Islet precursor cell (in vitro differentiated cells): ENCODE measurements at regions not wholly inside any gene's neighbourhood (a gene's known extent, or its start where the extent isn't known, plus 50 kb on each side); places are given as distances from the start of the nearest gene placed in this dataset.

ENCODE experiments used
- DNase-seq: peaks from one replicate; pipeline ENCODE4 v3.0.0-alpha.2; 2018

GRCh38 chr4:145427991-145428390 is 53.7 kb upstream of the SMAD1 start:
- no peak for DNase-seq

GRCh38 chr4:145427221-145427620 is 54.4 kb upstream of the SMAD1 start:
- no peak for DNase-seq

GRCh38 chr4:145423017-145423708 is 58.5 kb upstream of the SMAD1 start:
- DNase-seq = no peak

GRCh38 chr4:145420595-145421214 is 60.9 kb upstream of the SMAD1 start:
- peak; percentile 62 for DNase-seq

GRCh38 chr4:145418739-145419138 is 62.9 kb upstream of the SMAD1 start:
- no peak for DNase-seq

- DNase-seq = no peak
These were observed 64.1 kb upstream of the SMAD1 start for GRCh38 chr4:145417348-145418130.

DNA sequence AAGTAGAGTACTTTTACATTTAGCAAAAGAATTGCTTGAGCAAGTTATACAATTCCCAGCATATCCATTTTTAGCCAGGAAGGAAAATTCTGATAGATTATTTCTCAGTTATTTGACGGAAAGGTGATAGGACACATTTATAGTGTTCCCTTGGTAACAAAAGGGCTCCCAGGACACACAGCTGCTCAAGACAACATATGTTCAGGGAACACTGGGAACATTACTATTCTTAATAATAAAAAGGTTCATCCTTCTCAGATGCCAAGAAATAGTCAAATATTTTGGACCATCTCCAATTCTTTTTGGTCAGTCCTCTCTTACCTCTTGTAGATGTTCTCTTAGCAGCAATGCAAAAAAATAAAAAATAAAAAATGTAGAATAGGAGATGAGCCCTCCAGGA is 66.8 kb upstream of the SMAD1 start:
- no peak for DNase-seq

DNA sequence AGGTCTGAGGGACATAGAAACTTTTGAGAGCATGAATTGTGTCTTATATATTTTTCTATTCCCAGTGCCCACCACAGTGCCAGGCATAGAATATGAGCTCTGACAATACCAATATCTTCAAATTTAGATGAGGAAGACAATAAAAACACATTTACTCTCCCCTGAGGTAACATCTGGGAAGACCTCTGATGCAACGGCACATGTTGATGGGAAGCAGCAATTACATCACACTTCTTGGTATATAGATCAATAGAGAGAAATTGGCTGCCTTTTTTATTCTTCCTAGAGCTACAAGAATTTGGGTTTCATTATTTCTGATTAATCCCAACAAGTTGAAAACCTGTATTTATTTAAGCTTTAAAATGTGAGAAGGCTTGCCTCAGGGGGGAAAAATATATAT is 67.4 kb upstream of the SMAD1 start:
- DNase-seq = no peak

DNA sequence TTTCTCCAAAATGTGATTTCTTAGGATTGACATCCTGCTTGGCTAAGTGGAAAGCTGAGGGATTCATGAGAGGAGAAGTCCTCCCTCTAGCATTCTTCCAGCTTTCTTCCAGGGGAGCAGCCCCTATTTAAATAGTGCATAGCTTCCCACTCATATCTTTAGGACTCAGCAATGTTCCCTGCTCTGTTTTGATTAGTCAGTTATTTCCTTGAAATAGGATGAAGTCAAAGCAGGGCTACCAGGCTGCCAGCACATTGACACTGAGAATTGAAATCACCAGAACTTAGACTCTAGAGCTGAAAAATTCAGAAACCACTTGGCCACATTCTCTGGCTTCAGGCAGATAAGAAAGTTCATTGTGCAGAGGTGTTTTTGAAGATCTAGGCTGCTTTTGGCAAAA is 74.7 kb upstream of the SMAD1 start:
- no peak for DNase-seq

DNA sequence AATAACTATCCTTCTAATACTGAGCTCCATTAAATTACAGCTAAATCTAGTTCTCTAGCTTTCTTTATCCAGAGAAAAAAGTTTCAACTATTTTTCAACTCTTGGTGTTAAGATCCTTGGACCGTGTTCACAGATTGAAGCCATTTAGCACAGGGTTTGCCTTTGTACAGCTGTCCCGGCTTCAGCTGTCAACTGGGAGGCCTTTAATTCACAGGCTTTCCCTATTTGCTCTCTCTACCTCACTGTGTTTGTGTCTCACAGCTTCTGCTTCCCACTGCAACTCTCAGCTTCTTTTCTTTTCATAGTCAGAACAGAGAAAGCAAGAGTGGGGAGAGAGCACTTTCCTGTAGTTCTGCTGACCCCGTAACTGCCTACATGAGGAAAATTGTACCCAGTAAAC is 76.9 kb upstream of the SMAD1 start:
- no peak for DNase-seq

- no peak for DNase-seq
These were observed 85.1 kb upstream of the SMAD1 start for GRCh38 chr4:145396581-145396980.

GRCh38 chr4:145390571-145390970 is 91.1 kb upstream of the SMAD1 start:
- DNase-seq = no peak

DNA sequence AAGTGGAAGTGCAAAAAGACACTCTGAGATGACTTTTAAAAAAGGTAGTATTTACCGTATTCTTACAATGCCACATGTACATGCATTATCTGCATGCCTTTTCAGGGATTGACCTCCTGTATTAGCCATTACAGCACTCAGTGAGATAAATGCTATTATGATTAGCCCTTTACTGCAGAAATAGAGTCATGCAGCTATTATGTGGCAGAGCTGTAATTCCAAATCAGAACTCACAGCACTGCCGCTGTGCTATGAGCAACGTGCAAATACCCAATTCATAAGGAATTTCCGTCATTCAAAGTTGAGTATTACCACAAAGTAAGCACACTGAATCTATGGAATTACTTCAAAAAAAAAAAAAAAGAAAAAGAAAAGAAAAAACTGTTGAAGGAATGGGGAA is 92.1 kb upstream of the SMAD1 start:
- DNase-seq = no peak

DNA sequence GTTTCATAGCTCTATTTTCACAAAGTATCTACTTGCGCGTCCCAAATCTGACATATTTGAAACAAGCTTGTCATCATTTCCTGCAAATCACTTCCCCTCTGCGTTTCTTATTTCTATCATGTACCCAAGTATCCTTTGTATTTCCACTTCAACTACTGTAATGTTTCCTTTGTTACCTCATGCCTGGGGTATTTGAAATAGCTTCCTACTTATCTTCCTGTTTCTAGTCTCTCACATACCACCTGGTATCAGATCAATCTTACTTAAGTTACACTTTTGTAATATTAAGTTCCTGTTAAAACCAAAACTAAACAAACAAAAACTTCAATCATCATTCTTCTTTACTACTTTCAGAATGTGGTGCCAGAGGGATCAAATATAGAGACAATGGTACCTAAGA is 93.6 kb upstream of the SMAD1 start:
- no peak for DNase-seq

- no peak for DNase-seq
These were observed 94.6 kb upstream of the SMAD1 start for GRCh38 chr4:145387079-145387478.

- no peak for DNase-seq
These were observed 100.5 kb upstream of the SMAD1 start for GRCh38 chr4:145381163-145381562.

DNA sequence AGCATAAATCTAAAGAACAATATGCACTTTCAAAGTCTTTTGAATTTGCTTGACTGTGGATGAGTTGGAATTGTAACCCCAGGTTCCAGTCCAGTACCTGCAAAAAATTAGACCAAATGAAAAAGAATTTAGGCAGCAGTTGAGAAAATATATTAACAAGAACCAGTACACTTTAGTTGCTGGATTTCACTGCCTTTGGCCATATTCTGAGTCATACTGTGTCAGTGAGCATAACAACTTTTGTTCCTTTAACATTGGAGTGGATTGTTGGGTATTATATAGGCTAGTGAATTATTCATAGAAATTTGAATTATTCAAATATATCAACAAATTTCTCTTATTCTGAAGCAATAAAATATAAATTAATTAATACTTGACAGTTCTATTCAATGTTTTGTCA is 101.5 kb upstream of the SMAD1 start:
- no peak for DNase-seq

GRCh38 chr4:145375416-145375815 is 106.2 kb upstream of the SMAD1 start:
- no peak for DNase-seq

DNA sequence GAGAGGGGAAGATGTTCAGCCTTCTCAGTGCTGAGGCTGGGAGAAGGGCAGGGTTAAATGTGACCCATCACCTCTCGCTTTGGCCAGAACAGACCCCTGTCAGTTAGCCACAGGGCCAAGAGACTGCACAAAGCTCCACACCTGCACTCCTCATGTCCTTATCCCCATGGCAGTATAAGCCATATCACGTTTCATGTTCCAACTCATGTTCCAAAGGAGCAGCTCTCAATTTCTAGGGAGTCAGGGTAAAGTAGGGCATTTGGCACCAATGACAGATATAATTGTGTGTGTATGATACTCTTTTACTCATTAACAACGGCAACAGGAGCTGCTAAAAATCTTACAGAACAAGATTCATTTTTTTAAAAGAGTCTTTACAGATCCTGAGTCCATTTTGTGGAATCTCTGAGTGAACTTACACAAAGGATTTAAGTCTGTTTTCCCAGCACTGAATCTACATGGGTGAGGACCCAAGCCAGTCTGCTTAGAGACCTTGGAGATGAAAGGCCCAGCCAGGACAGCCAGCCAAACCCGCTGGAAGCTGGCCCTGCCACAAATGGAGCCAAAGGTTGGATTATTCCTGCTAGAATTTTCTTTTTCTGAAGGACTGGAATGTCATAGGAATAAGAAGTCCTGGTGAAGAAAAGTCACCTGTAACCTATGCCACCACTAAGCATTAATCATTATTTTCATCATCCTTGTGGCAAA is 129.1 kb upstream of the SMAD1 start:
- DNase-seq = no peak

- no peak for DNase-seq
These were observed 129.7 kb upstream of the SMAD1 start for GRCh38 chr4:145351922-145352321.

DNA sequence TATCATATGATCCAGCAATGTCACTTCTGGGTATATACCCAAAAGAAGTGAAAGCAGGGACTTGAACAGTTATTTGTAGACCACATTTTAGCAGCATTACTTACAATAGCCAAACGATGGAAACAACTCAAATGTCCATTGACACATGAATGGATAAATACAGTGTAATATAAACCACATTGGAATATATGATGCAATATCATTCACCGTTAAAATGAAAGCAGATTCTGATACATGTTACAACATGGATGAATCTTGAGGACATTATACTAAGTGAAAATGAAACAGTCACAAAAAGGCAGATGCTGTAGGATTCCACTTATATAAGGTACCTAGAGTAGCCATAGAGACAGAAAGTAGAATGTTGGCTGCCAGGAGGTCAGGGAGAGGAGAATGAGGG is 130.5 kb upstream of the SMAD1 start:
- no peak for DNase-seq

DNA sequence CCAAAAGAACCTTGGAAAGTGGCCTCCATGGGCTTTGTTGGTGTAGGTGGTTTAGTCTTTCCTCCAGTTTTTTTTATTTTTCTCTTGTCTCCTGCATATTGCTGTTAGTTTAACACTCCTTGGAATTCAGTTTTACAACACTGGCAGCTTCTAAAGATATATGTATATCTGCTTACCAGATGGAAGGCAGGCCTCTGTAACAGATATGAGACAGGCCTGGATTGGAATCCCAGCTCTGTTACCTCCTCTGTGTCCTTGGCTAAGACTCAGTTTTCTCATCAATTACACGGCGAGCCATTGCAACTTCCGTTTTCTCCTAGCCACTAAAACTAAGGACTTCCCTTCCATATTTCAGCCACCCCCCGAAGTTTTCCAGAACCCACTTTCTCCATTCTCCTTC is 133.4 kb upstream of the SMAD1 start:
- no peak for DNase-seq

DNA sequence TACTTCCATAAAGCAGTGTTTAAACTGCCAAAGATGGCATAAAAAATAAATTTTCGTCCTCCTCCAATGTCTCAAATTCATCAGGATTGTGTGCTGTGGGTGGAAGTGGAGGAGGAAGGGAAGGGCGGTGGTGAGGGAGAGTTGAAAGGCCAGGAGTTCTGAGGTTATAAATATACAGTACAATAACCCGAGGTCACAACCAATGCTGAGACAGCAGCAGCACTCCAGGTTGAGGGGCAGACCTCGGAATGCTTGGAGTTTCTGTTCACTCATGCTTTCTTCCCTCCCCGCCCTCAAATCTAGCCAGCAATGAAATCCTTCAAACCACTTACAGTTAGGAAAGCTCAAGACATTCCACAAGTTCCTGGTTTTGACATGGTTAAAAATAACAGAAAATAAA is 134.0 kb upstream of the SMAD1 start:
- DNase-seq = no peak

DNA sequence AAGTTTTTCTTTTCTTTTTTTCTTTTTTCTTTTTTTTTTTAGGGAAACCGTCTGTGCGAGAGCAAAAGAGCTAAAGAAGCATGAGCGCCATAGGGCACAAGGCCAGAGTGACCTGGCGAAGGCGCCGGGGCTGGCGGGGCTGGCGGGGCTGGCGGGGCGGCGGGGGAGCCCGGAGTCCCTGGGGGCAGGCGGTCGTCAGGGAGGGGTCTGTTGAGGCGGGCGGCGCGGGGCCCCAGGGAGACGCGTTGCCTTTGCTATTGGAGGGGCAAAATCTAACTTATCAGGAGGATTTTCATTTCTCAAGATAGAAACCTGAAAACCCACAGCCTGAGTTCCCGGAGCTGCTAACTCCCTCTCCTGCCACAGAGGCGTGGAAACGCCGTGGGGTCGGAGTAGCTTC is 135.6 kb upstream of the SMAD1 start:
- no peak for DNase-seq
